Chondrocyte (in vitro differentiated cells): ENCODE measurements at regions not wholly inside any gene's neighbourhood (a gene's known extent, or its start where the extent isn't known, plus 50 kb on each side); places are given as distances from the start of the nearest gene placed in this dataset.

Experiments used
- DNase-seq: peaks from one replicate; pipeline ENCODE4 v3.0.0; 2021; ENCODE audit warnings: mixed read lengths, low spot score
- H3K27ac Mint-ChIP-seq: one replicate; pipeline ENCODE4 v1.8.0; 2021; ENCODE audit warnings: mild to moderate bottlenecking, moderate library complexity, mixed read lengths; ENCODE audit not compliant: unreplicated experiment
- H3K27me3 Mint-ChIP-seq: 2 replicates; pipeline ENCODE4 v1.8.0; 2021; ENCODE audit warnings: low read depth, mixed read lengths
- H3K36me3 Mint-ChIP-seq: 2 replicates; pipeline ENCODE4 v1.8.0; 2021; ENCODE audit warnings: low read depth, mixed read lengths
- H3K4me1 Mint-ChIP-seq: 2 replicates; pipeline ENCODE4 v1.8.0; 2021; ENCODE audit warnings: low read depth, mild to moderate bottlenecking, mixed read lengths
- H3K4me3 Mint-ChIP-seq: one replicate; pipeline ENCODE4 v1.8.0; 2021; ENCODE audit warnings: mild to moderate bottlenecking, moderate library complexity, mixed read lengths; ENCODE audit not compliant: unreplicated experiment
- H3K9me3 Mint-ChIP-seq: 2 replicates; pipeline ENCODE4 v1.8.0; 2021; ENCODE audit warnings: low read depth, mixed read lengths
- TF ChIP-seq, protein P1 (sequence below): fragments of 200-600 bp; sonication (generic); IDR thresholded peaks from 2 replicates; pipeline ENCODE4 v1.5.0; 2021; ENCODE audit warnings: antibody characterized with exemption, mild to moderate bottlenecking, moderate library complexity

DNA sequence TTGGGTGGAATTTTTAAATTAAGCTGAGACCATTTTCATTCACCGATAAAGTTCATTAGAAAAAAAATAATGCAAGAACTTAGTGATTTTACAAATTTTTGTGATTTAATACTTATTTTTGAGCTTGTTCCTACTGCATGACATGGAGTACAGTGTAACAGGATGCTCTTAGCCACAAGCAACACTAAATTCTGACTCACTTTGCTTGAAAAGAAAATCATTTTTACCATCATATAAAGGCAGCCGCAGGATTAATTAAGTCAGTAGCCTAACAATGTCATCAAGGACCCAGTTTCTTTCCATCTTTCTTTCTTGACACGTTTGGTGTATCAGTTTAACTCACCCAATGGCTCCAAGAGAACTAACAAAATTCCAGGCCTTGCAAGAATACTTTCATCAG, 540.3 kb upstream of the LUZP2 start:
- Mint-ChIP-seq H3K4me3 (no peak overlapping the region), H3K9me3 (no peaks in the 10 kb centered on the region), H3K27me3 (no peaks in the 10 kb centered on the region), H3K36me3 (no peaks in the 10 kb centered on the region), H3K4me1 (peaks cover 4% of the 10 kb centered on the region), H3K27ac (no peak overlapping the region)
- TF ChIP-seq, protein P1, sequence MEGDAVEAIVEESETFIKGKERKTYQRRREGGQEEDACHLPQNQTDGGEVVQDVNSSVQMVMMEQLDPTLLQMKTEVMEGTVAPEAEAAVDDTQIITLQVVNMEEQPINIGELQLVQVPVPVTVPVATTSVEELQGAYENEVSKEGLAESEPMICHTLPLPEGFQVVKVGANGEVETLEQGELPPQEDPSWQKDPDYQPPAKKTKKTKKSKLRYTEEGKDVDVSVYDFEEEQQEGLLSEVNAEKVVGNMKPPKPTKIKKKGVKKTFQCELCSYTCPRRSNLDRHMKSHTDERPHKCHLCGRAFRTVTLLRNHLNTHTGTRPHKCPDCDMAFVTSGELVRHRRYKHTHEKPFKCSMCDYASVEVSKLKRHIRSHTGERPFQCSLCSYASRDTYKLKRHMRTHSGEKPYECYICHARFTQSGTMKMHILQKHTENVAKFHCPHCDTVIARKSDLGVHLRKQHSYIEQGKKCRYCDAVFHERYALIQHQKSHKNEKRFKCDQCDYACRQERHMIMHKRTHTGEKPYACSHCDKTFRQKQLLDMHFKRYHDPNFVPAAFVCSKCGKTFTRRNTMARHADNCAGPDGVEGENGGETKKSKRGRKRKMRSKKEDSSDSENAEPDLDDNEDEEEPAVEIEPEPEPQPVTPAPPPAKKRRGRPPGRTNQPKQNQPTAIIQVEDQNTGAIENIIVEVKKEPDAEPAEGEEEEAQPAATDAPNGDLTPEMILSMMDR: no peak
- no peak for DNase-seq

DNA sequence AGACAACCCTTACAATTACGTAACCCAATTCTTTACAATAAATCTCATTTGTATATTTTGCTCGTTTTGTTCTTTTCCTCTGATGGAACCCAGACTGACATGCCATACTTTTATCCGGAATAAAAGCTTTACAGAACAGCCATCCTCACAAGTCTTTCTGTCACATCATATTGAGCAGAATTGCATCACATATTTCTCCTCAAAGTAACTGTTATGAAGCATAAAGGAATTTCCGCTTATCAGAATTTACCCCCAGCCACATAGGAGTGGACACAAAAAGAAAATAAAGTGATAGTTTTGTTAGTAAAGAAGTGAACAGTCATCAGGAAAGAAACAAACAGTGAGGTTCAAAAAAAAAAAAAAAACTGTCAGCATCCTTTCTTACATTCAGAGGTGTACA, 539.5 kb upstream of the LUZP2 start:
- TF ChIP-seq, protein P1: no peak
- H3K27me3 Mint-ChIP-seq: no peaks in the 10 kb centered on the region
- DNase-seq: no peak
- no peaks in the 10 kb centered on the region for H3K9me3 Mint-ChIP-seq
- H3K4me3 Mint-ChIP-seq: no peak overlapping the region
- no peaks in the 10 kb centered on the region for H3K36me3 Mint-ChIP-seq
- H3K27ac Mint-ChIP-seq: no peak overlapping the region
- H3K4me1 Mint-ChIP-seq: peaks cover 4% of the 10 kb centered on the region

- DNase-seq: no peak
- TF ChIP-seq, protein P1: no peak
- Mint-ChIP-seq H3K36me3 (no peaks in the 10 kb centered on the region), H3K4me1 (peaks cover 4% of the 10 kb centered on the region), H3K27me3 (no peaks in the 10 kb centered on the region), H3K27ac (no peak overlapping the region), H3K4me3 (no peak overlapping the region), H3K9me3 (no peaks in the 10 kb centered on the region)
These were observed 537.4 kb upstream of the LUZP2 start for GRCh38 chr11:23959462-23959861.

- Mint-ChIP-seq H3K27me3 (no peaks in the 10 kb centered on the region), H3K9me3 (no peaks in the 10 kb centered on the region), H3K36me3 (no peaks in the 10 kb centered on the region), H3K4me3 (no peak overlapping the region), H3K27ac (no peak overlapping the region), H3K4me1 (peaks cover 4% of the 10 kb centered on the region)
- TF ChIP-seq, protein P1: no peak
- no peak for DNase-seq
These were observed 535.1 kb upstream of the LUZP2 start for GRCh38 chr11:23961503-23962338.

DNA sequence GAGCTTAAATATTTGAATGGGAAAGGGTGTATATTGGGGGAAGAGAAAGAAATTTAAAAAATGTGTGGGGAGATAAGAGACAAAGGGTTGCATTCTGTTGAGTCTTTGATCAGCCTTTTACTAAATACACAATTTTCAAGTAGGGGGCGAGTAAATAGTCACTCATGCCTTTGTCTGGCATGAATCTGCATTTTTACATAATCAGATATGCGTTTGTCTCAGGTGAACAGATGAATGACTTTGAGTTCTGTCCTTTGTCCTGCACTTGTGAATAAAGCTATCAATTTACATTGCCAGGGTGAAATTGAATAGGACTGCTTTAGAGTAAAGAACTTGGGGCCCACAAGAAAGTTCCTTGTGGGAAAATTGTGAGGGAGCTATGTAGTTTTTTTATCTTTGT, 523.6 kb upstream of the LUZP2 start:
- DNase-seq: no peak
- TF ChIP-seq, protein P1: no peak
- Mint-ChIP-seq H3K27me3 (no peaks in the 10 kb centered on the region), H3K27ac (no peak overlapping the region), H3K4me3 (no peak overlapping the region), H3K4me1 (peaks cover 57% of the 10 kb centered on the region), H3K9me3 (peaks cover 3% of the 10 kb centered on the region), H3K36me3 (no peaks in the 10 kb centered on the region)
